Hematopoietic multipotent progenitor cell treated with erythropoietin and hydrocortisone succinate and interleukin-3 and kit ligand, for 6 days (in vitro differentiated cells): ENCODE measurements at regions not wholly inside any gene's neighbourhood (a gene's known extent, or its start where the extent isn't known, plus 50 kb on each side); places are given as distances from the start of the nearest gene placed in this dataset.
"Not testable (repeated sequence)": the region's sequence is repeated elsewhere in the genome, so short reads cannot be mapped to it uniquely, and the experiment has no call there.

Experiments
- DNase-seq: peaks from one replicate; pipeline ENCODE4 v3.0.0-alpha.2; 2015

GRCh38 chr18:52087140-52087539, 252.9 kb upstream of the DCC start:
- DNase-seq, result no peak

DNA sequence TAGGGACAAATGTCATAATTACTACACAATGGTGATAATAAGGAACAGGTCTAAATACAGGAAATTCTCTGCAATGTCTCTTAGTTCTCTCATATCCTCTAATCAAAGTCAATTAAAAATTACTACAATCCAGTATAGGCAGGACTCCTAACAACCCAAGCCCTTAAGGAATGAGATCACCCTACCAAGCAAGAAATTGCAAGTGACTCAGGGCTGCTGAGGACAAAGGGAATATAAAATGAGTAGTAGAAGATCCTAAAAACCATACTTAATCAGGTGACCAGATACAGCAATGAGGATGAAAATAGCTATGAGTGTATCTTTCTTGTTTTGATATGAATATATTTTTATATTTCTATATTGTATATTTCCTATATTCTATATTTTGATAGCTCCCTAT, 250.0 kb upstream of the DCC start:
- DNase-seq, result no peak

- no peak for DNase-seq
Measured at GRCh38 chr18:52093171-52093570, 246.8 kb upstream of the DCC start.

DNA sequence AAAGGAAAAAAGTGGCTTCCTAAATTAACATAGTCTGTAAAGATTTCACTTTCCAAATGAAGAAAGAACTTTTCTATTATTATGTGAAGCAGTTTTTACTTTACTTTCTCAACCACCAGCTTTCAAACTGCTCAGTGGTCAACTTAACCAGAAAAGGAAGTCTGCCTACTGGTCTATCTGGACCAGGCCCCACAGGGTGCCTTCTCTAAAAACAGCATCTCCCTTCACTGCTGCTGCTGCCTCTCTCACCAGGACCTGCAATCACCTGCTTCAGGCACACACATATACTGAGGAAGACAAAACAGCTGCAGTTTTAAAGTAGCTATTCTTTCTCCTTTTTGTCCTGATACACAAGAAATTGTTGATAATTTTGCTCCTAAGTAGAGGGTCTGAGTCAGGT, 221.3 kb upstream of the DCC start:
- no peak for DNase-seq

DNA sequence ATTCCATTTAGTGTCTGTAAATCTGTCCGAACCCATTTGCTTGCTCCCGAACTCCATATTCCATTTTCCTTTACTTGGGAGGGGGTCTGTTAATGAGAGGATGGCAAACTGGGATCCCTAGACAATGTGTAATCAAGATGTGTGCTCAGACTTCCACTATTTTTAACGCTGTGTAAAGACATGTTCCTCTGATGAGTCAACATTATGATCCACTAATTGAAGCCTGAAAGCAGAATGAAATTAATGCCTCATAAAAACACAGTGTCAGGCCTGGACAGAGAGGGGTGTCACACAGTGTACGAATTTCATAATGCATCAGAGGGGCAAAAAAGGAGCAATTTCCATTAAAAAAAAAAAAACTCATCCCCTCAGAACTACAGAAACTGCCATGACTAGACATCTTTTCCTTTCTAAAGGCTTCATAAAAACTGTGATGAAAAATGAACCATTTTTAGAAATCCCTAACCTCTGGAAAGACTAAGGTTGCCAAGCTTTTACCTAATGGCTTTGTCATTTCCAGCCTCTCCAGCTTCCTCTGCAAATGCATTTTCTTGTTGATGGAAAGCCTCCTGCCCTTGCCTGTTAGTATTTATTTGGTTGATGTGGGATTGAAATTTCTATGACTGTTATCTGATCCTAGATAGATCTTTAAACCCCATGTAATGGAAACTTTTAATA, 209.2 kb upstream of the DCC start:
- no peak for DNase-seq

- no peak for DNase-seq
Measured at GRCh38 chr18:52131845-52132244, 208.2 kb upstream of the DCC start.

DNA sequence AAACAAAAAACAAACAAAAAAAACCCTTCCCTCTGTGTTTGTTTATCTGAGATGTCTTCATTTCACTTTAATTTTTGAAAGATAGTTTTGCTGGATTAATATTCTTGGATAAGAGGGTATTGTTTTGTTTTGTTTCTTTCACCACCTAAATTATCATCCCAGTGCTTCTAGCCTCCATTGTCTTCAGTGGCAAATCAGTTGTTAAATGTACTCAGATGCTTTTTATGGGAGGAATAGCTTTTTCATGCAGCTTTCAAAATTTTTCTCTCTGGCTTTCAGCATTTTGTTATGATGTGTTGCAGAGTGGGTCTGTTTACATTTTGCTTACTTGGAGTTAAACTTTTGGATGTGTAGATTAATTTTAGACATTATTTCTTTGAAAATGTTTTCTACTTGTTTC, 203.5 kb upstream of the DCC start:
- no peak for DNase-seq

GRCh38 chr18:52140986-52141385, 199.0 kb upstream of the DCC start:
- no peak for DNase-seq

GRCh38 chr18:52150050-52150449, 189.9 kb upstream of the DCC start:
- DNase-seq, result no peak

GRCh38 chr18:52152036-52152435, 188.0 kb upstream of the DCC start:
- no peak for DNase-seq

- DNase-seq, result no peak
Measured at GRCh38 chr18:52156166-52156565, 183.8 kb upstream of the DCC start.

- DNase-seq, result no peak
Measured at GRCh38 chr18:52160636-52161035, 179.4 kb upstream of the DCC start.

DNA sequence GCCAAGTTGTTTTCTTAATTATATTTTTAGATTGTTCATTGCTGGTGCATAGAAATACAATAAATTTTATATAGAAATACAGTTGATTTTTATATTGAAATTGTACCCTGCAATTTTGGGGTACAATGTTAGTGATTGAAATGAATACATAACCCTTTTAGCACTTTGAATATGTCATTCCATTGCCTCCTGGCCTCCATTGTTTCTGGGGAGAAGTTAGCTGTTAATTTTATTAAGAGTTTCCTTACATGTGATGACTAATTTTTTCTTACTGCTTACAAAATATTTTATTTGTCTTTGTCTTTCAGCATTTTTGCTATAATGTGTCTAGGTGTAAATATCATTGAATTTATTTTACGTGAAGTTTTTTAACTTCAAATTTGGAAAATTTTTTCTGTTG, 176.5 kb upstream of the DCC start:
- no peak for DNase-seq

DNA sequence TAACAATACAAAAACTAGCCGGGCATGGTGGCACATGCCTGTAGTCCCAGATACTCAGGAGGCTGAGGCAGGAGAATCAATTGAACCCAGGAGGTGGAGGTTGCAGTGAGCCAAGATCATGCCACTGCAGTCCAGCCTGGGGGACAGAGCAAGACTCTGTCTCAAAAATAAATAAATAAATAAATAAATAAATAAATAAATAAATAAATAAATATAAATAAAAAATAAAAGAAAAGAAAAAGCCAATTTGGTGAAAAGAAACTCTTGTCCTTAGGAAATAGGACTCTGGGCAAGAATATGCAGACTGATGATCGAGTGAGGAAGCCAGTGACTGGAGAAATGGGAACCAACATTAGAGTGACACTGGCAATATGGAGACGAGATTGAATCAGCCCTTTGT, 171.9 kb upstream of the DCC start:
- DNase-seq, result not testable (repeated sequence)

- no peak for DNase-seq
Measured at GRCh38 chr18:52174220-52174619, 165.8 kb upstream of the DCC start.

GRCh38 chr18:52175406-52175805, 164.6 kb upstream of the DCC start:
- DNase-seq, result no peak

DNA sequence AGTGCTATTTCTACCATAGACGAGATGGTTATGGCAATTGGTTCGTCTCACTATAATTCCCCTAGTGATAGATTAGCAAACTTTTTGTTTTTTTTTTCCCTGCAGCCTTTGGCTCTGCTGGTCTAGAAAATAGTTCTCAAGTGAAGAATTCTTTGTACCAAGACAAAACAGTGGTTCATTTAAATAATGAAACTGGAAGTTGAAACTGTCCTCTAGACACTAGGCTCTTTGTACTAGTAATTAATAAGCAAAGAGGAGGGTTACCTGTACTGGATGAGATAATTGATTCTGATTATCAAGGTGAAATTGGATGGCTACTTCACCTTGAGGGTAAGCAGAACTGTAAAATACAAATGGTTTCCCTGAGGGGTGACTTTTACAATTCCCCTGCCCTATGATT, 156.9 kb upstream of the DCC start:
- no peak for DNase-seq

DNA sequence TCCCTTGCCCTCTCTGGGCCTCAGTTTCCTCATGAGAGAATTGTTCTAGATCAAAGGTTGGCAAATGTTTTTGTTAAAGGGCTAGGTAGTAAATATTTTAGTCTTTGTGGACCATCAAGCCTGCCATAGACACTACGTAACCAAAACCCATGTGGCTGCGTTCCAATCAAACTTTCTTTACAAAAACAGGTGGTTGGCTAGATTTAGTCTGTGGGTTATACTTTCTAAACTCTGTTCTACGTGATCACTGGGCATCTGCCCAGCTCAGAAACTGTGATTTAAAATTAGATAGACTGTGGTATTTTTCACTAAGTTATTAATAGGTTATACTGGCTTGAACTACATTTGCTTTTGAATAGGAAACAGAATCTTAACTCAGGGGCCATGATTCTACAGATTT, 149.8 kb upstream of the DCC start:
- DNase-seq, result no peak

DNA sequence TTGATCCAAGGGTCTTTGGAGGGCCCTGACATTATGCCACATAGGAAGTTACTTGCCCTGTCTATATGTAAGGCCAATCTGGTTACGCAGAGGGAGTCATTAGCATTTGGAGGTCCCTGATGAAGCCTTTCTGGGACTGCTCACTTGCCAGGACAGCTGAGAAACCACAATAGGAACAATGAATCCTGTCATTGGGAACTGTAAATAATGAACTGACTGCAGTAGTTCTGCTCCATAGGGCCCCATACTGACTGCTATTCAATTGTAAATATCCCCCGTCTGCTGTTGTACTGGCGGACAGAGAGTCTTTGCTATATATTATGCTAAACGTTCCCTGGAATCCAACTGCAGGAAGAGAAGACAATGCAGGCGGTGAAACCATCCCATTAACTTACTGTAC, 149.4 kb upstream of the DCC start:
- no peak for DNase-seq

DNA sequence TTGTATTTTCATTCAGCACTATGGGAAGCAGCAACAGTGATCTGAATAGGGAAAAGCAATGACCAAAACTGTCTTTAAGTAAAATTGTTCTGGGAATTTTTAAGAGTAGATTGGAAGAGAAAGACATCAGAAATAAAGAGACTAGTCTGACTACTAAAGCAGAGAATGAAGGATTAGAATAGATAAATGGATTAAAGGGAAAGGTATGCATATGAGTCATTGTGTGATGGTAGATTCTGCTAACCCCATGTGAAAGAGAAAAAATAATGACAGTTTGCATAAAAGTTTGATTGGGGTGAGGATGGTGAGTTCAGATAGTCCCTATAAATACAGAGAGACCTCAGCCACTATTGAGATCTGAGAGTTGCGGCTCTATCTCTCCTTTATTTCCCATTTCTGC, 139.6 kb upstream of the DCC start:
- no peak for DNase-seq

DNA sequence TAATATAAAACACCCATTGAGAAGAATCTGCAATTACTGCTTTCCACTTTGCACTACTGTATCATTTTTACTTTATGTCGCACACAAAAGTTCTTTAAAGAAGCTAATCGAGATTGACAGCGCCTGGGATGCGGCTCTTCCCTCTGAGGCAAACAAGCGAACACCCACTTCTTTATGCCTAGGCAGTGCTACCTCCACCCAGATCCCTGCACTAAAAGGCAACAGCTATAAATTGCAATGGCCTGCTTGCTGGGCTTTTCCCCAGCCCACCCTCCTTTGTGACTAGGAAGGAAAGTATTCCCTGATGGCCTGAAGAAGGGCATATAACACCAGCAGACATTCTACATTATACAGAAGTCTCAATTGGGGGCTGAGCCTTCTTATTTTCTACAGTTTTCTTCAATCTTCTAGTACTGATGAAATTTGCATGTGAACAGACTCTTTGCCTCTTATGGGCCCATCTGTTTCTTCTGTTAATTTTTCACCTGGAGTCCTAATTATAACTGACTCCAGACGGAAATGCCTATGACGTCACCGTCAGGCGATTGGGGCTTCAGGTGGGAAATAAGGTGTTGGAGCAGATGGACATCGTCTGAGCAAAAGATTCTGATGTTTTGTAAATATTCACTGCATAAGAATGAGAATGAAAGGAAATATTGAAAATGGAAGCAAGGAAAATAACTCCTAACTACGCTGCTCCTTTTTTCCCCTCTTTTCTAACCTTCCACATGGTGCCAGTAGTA, 138.9 kb upstream of the DCC start:
- DNase-seq, result no peak

DNA sequence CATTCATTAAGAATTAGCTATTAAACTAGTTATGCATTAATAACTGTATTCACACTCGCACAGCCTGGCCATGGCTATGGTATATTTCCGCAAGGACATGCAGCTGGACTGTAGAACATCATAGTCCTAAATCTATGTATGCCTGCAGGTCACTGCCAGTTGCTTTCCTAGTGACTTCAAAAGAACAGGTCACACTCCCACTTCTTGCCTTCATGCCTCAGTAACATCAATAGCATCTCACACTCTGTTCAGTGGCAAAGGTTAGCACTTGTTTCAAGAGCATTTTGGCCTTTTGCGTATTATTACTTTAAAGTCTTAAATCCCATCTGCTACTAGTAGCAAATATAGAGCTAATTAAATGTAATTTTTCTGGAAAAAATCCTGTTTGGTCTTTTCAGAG, 131.4 kb upstream of the DCC start:
- no peak for DNase-seq

- no peak for DNase-seq
Measured at GRCh38 chr18:52216109-52216508, 123.9 kb upstream of the DCC start.

DNA sequence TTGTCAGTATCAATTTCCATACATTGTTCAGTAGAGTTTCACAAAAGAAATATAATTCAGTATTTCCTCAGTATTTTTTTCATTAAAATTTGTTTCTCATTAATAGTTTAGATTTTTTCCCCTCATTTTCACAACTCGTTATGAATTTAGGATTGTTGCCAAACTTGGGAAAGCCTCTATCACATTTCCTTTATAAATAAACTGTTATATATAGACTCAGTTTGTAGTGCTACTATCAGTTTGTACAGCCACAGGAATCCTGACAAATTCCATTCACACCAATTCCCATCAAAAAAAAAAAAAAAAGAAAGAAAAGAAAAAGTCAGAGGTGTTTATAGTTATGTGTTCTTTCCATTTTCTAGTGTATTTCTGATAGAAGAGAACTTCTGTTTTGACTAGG, 123.3 kb upstream of the DCC start:
- no peak for DNase-seq

- DNase-seq, result no peak
Measured at GRCh38 chr18:52219102-52219501, 120.9 kb upstream of the DCC start.
